K562 (cell line): ENCODE measurements at regions not wholly inside any gene's neighbourhood (a gene's known extent, or its start where the extent isn't known, plus 50 kb on each side); places are given as distances from the start of the nearest gene placed in this dataset.

Source experiments
- ATAC-seq: fragments of 200-7000 bp; cut with Tn5 transposase; 3 replicates; pipeline ENCODE4 v1.9.1; 2020; ENCODE audit warnings: moderate library complexity
- BruUV-seq: library from RNA; stranded (reverse); fragments of 400-500 nt; replicated peaks from 2 replicates; lab custom pipeline; 2021; lab: Mats Ljungman, UMichigan
- CTCF ChIA-PET: fragments of 300-600 bp; formaldehyde crosslinking; extraction: SDS; loops from one replicate; lab custom pipeline; 2021; ENCODE audit warnings: low intra/inter-chr PET ratio; lab: Yijun Ruan, JAX
- POLR2A ChIA-PET: fragments of 300-600, 350-650 bp; sonication (Branson Sonifier 250); formaldehyde crosslinking; extraction: SDS; loops from one replicate; lab custom pipeline; 2021; ENCODE audit warnings: antibody characterized with exemption, inconsistent platforms; lab: Yijun Ruan, JAX
- DNase-seq, 4 experiments: peaks; one replicate each; pipeline versions ENCODE4 v3.0.0 to v3.0.0-alpha.2; 2011 to 2018; ENCODE audit warnings: low spot score in 3 of 4, mixed read lengths in 3 of 4; ENCODE audit errors: extremely low read depth in 1 of 4
- FAIRE-seq: peaks from 2 replicates; lab custom pipeline; 2011; peaks lifted over from hg19 to GRCh38; lab: Jason Lieb, UNC
- H2AFZ ChIP-seq: 2 replicates; pipeline ENCODE4 v1.6.0; 2011; ENCODE audit warnings: low read depth, low read length, control low read depth, inconsistent platforms
- H3K27ac ChIP-seq: fragments of 200-600 bp; 3 replicates; pipeline ENCODE4 v1.8.0; 2011; ENCODE audit warnings: low read depth, mild to moderate bottlenecking, control low read depth, inconsistent platforms, low read length, moderate library complexity, mixed read lengths; ENCODE audit errors: extremely low read depth
- H3K27me3 ChIP-seq, 2 experiments: fragments of 300-600 bp in 1 of 2; 2 replicates in 1 of 2; 3 replicates in 1 of 2; pipeline versions ENCODE4 v1.6.0 to v1.8.0; 2011; ENCODE audit warnings: inconsistent platforms in 2 of 2, low read length in 2 of 2, mild to moderate bottlenecking in 1 of 2, mixed read lengths in 1 of 2, moderate library complexity in 1 of 2; ENCODE audit not compliant: control insufficient read depth in 2 of 2, insufficient read depth in 2 of 2
- H3K36me3 ChIP-seq: fragments of 300-600 bp; 3 replicates; pipeline ENCODE4 v1.8.0; 2011; ENCODE audit warnings: mild to moderate bottlenecking, low read length, inconsistent platforms; ENCODE audit not compliant: control insufficient read depth, insufficient read depth
- H3K4me1 ChIP-seq, 2 experiments: fragments of 200-600 bp in 1 of 2; replicated peaks in 1 of 2; 2 replicates in 1 of 2; 3 replicates in 1 of 2; pipeline versions ENCODE4 v1.5.1 to v1.8.0; 2011; ENCODE audit warnings: inconsistent platforms in 2 of 2, low read length in 2 of 2, mild to moderate bottlenecking in 1 of 2, mixed read lengths in 1 of 2, moderate library complexity in 1 of 2; ENCODE audit not compliant: control insufficient read depth in 2 of 2, insufficient read depth in 2 of 2
- H3K4me2 ChIP-seq: 2 replicates; pipeline ENCODE4 v1.6.1; 2011; ENCODE audit warnings: low read length, control low read depth, inconsistent platforms, mixed read lengths; ENCODE audit not compliant: insufficient read depth
- H3K4me3 ChIP-seq: fragments of 200-600 bp; sonication (generic), shearing (Covaris generic); 2 replicates; pipeline ENCODE4 v1.5.1; 2016; ENCODE audit warnings: control low read depth, inconsistent platforms
- H3K79me2 ChIP-seq: fragments of 200-600 bp; 3 replicates; pipeline ENCODE4 v1.8.0; 2011; ENCODE audit warnings: low read length, inconsistent platforms; ENCODE audit not compliant: control insufficient read depth, insufficient read depth
- H3K9ac ChIP-seq, 2 experiments: 2 replicates each; pipeline versions ENCODE4 v1.6.0 to v1.6.1; 2011; ENCODE audit warnings: low read depth in 2 of 2, low read length in 2 of 2, control low read depth in 1 of 2, inconsistent platforms in 1 of 2, mild to moderate bottlenecking in 1 of 2, mixed read lengths in 1 of 2; ENCODE audit not compliant: insufficient read depth in 1 of 2
- H3K9me1 ChIP-seq: one replicate; pipeline ENCODE4 v1.6.0; 2011; ENCODE audit warnings: inconsistent platforms, mild to moderate bottlenecking, low read length, moderate library complexity; ENCODE audit not compliant: control insufficient read depth, insufficient read depth
- H3K9me3 ChIP-seq: replicated peaks from 2 replicates; pipeline ENCODE4 v1.5.1; 2011; ENCODE audit warnings: low read depth, low read length, inconsistent platforms; ENCODE audit not compliant: control insufficient read depth, insufficient read depth
- H4K20me1 ChIP-seq: replicated peaks from 2 replicates; pipeline ENCODE4 v1.6.1; 2011; ENCODE audit warnings: low read length, inconsistent platforms, mixed read lengths; ENCODE audit not compliant: control insufficient read depth, insufficient read depth
- ATF7 ChIP-seq: fragments of 450-650 bp; IDR thresholded peaks from 2 replicates; pipeline ENCODE4 v1.7.1; 2014; ENCODE audit warnings: mild to moderate bottlenecking, moderate library complexity
- BMI1 ChIP-seq: fragments of 150-350 bp; IDR thresholded peaks from 2 replicates; pipeline ENCODE4 v1.6.1; 2014; ENCODE audit warnings: low read length
- C11orf30 ChIP-seq: fragments of 450-650 bp; IDR thresholded peaks from 2 replicates; pipeline ENCODE4 v1.6.1; 2016; ENCODE audit warnings: low read depth, mild to moderate bottlenecking
- CREM ChIP-seq: IDR thresholded peaks from 2 replicates; pipeline ENCODE4 v1.6.1; 2014; ENCODE audit warnings: antibody characterized with exemption, low read depth
- GTF2F1 ChIP-seq: IDR thresholded peaks from 2 replicates; pipeline ENCODE4 v1.6.1; 2011; ENCODE audit warnings: low read depth, low read length, improper control_type of control experiment
- KAT7 ChIP-seq: sonication (generic); formaldehyde crosslinking; IDR thresholded peaks from 2 replicates; pipeline ENCODE4 v1.8.0; 2022; ENCODE audit warnings: missing genetic modification reagents, mild to moderate bottlenecking, borderline replicate concordance
- MAFF ChIP-seq: IDR thresholded peaks from 2 replicates; pipeline ENCODE4 v1.6.1; 2012; ENCODE audit warnings: low read length, improper control_type of control experiment
- MAFG ChIP-seq: fragments of 450-650 bp; conservative IDR thresholded peaks from 2 replicates; pipeline ENCODE4 v1.6.1; 2016; ENCODE audit warnings: missing genetic modification characterization, missing compliant biosample characterization
- MAFK ChIP-seq: IDR thresholded peaks from 2 replicates; pipeline ENCODE4 v1.6.1; 2011; ENCODE audit warnings: low read length, improper control_type of control experiment
- MAX ChIP-seq: sonication (generic); formaldehyde crosslinking; IDR thresholded peaks from 2 replicates; pipeline ENCODE4 v1.9.0; 2022; ENCODE audit warnings: mild to moderate bottlenecking, missing genetic modification reagents
- MTA1 ChIP-seq: fragments of 450-650 bp; IDR thresholded peaks from 2 replicates; pipeline ENCODE4 v1.6.1; 2017; ENCODE audit warnings: borderline replicate concordance
- NFE2L1 ChIP-seq: fragments of 450-650 bp; IDR thresholded peaks from 2 replicates; pipeline ENCODE4 v1.6.1; 2016; ENCODE audit warnings: missing genetic modification characterization, low read depth, mild to moderate bottlenecking, missing compliant biosample characterization, moderate library complexity, borderline replicate concordance
- NR2C2 ChIP-seq, 2 experiments: fragments of 200-800 bp in 1 of 2; sonication (Bioruptor generic) in 1 of 2; sonication (generic) in 1 of 2; formaldehyde crosslinking in 1 of 2; IDR thresholded peaks; 2 replicates each; pipeline versions ENCODE4 v1.6.1 to v1.8.0; 2016 to 2022; ENCODE audit warnings: mild to moderate bottlenecking in 1 of 2, missing compliant biosample characterization in 1 of 2, missing genetic modification characterization in 1 of 2, missing genetic modification reagents in 1 of 2
- RNF219 ChIP-seq: fragments of 250-450 bp; sonication (Bioruptor Pico); IDR thresholded peaks from 2 replicates; pipeline ENCODE4 v1.5.0; 2022; ENCODE audit warnings: mild to moderate bottlenecking
- SMAD1 ChIP-seq: fragments of 150-350 bp; IDR thresholded peaks from 2 replicates; pipeline ENCODE4 v1.6.1; 2014; ENCODE audit warnings: low read length, low read depth; ENCODE audit not compliant: partially characterized antibody
- ZNF316 ChIP-seq: fragments of 450-650 bp; IDR thresholded peaks from 2 replicates; pipeline ENCODE4 v1.6.1; 2016
- ZNF57 ChIP-seq: fragments of 450-650 bp; formaldehyde crosslinking; IDR thresholded peaks from 2 replicates; pipeline ENCODE4 v1.4.0; 2020; ENCODE audit warnings: mild to moderate bottlenecking, moderate library complexity
- WGBS: fragments of 100-300 bp; shearing (Covaris generic); methylation state at CpG from one replicate; pipeline ENCODE4 v1.1.6; 2016; ENCODE audit warnings: low coverage, mixed read lengths; ENCODE audit not compliant: insufficient coverage; ENCODE audit errors: missing lambda C conversion rate; 5-methylcytosine and 5-hydroxymethylcytosine counted together
- in situ Hi-C: fragments of 300-500 bp; cut with MboI; formaldehyde crosslinking; loops from 4 replicates; pipeline ENCODE4 v1.15.0; 2018; ENCODE audit warnings: inconsistent platforms, mixed read lengths
- intact Hi-C: fragments of 100-400 bp; cut with micrococcal nuclease; formaldehyde crosslinking; loops from 2 replicates; pipeline ENCODE4 v1.14.2; 2022

- TF ChIP-seq MAFK (peak; percentile 70), BMI1 (no peak), MAFF (peak; percentile 71), MAFG (tag) (peak; percentile 64), CREM (no peak), ZNF316 (peak; percentile 76), GTF2F1 (no peak), C11orf30 (peak; percentile 69)
- CTCF ChIA-PET: no interaction called here
- WGBS: 4% methylated on average over 3 of the region's 3 CpGs
Measured at GRCh38 chr17:33848433-33848832, 406.7 kb upstream of the CCL2 start.

GRCh38 chr17:33854596-33854995 lies 400.5 kb upstream of the CCL2 start:
- ChIA-PET POLR2A (interaction anchor here (0.8 to 3.3 kb wide), 2 partner anchors 17 to 86 kb away, joined by 4 to 10 read pairs; no protein-coding TSS in a partner anchor), CTCF (no interaction called here)
- DNase-seq: no peak
- Histone ChIP-seq H3K4me1 (peaks cover 0 to 13% of the 10 kb centered on the region in 2 experiments; a peak in 3 of 5 replicates), H3K4me2 (no peak overlapping the region), H3K9ac (no peak overlapping the region), H4K20me1 (no peaks in the 10 kb centered on the region), H3K79me2 (no peaks in the 10 kb centered on the region), H3K27ac (no peak overlapping the region), H2AFZ (no peak overlapping the region), H3K9me3 (no peaks in the 10 kb centered on the region), H3K36me3 (no peaks in the 10 kb centered on the region), H3K9me1 (no peaks in the 10 kb centered on the region), H3K27me3 (peaks cover 7 to 9% of the 10 kb centered on the region in 2 experiments; a peak in 3 of 5 replicates), H3K4me3 (no peak overlapping the region)
- no TSS peak for BruUV-seq
- intact Hi-C loops (no loop called here), in situ Hi-C loops (loop anchor here (5.0 kb wide), 1 partner anchor 293 kb away; no protein-coding TSS in a partner anchor)
- no peak for FAIRE-seq
- 14% methylated on average over 2 of the region's 2 CpGs for WGBS
- ATAC-seq: no peak
- TF ChIP-seq KAT7 (CRISPR knock-in tag) (no peak), SMAD1 (no peak), RNF219 (no peak), NFE2L1 (tag) (no peak), MTA1 (no peak), MAX (CRISPR knock-in tag) (no peak), ZNF57 (CRISPR knock-in tag) (no peak), NR2C2 (CRISPR knock-in tag; IDR thresholded peaks at IDR 0.05) (no peak), NR2C2 (tag; IDR thresholded peaks at IDR 0.05) (no peak), ATF7 (no peak)

More at GRCh38 chr17:33848433-33848832, 406.7 kb upstream of the CCL2 start:
- Histone ChIP-seq H3K9me3 (no peaks in the 10 kb centered on the region), H3K4me1 (peaks cover 0 to 7% of the 10 kb centered on the region in 2 experiments; a peak in 2 of 5 replicates), H3K4me2 (no peak overlapping the region), H2AFZ (no peak overlapping the region), H3K9ac (no peak overlapping the region), H3K27me3 (peaks cover 10 to 12% of the 10 kb centered on the region in 2 experiments; a peak in 2 of 5 replicates), H3K4me3 (no peak overlapping the region), H3K36me3 (no peaks in the 10 kb centered on the region), H4K20me1 (no peaks in the 10 kb centered on the region), H3K9me1 (no peaks in the 10 kb centered on the region), H3K79me2 (no peaks in the 10 kb centered on the region), H3K27ac (no peak overlapping the region)
- DNase-seq: no peak
- POLR2A ChIA-PET: interaction anchor here (1.2 to 1.6 kb wide), 3 partner anchors 10 to 20 kb away, joined by 3 to 4 read pairs (median 4); no protein-coding TSS in a partner anchor
- intact Hi-C loops: no loop called here
- FAIRE-seq: no peak
- in situ Hi-C loops: no loop called here
- BruUV-seq: no TSS peak
- no peak for ATAC-seq
